ENCODE measurements at regions not wholly inside any gene's neighbourhood (a gene's known extent, or its start where the extent isn't known, plus 50 kb on each side); places are given as distances from the start of the nearest gene placed in this dataset.

DNA sequence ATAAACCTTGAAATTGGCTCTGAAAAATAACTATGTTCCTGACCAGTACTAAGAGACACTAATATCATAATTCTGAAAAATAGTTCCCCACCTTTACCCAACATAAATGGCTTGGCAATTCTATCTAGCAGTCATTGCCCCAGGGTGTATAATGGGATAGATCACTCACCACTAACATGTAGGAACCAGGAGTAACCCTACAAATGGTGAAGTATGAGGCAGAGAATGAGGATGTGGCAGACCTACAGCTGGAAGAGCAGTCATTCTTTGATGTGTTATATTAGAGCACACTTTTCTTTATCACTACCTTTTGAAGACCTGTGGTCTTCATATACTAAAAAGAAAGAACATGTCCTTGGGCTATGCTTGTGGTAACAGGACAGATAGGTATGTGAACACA lies 136.5 kb upstream of the SYNDIG1 start:
- no peak for DNase-seq

DNA sequence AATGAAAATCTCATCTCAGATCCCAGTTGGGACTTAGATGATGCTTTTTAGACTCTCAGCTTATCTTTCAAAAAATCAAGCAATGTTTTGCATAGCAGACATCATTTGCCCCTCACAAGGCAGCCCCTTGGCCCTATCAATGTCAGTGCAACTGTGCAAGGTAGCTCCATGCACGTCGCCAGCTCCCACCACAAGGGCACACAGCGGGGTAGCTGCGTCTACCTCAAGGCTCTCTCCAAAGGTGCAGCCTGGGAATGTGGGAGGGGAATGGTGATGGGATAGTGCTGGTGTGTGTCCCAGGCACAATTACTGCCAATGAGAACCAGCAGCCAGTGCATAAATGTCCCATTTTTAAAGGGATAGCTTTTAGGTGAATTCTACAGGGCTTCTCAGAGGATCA lies 137.5 kb upstream of the SYNDIG1 start:
- DNase-seq: no peak

DNA sequence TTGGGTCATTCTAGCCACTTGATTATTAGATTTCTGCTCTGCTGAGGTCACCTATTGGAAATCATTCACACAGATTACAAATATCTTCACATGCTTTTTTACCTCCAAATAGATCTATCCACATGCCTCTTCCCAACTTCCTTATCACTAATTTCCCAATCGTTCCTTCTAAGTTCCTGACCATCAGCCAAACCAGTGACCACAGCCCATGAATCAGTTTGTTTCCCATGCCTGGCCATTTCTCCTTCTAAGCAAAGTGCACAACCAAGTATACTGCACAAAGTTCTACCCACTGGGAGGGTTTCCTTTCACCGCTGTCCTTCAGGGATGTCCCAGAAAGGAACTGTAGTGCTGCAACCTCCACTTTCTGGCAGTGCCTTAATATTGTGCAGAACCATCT lies 140.5 kb upstream of the SYNDIG1 start:
- no peak for DNase-seq

DNA sequence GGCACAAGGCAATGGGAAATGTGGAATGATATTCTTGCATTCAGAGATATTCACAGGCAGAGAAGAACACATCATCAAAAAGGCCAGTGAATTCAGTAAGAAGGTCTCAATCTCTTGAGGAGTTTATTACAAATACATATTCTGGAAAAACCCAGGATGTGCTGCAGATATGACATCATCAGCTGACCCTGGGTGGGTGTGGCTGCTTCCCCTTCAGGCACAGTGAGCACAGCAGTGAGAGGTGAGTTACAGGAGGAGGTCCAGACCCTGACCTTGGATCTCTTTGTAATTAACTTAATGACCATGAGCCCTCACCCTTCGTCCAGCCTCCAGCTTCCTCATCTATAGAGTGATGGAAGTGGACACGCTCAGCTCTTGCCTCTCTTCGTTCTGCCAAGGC lies 147.5 kb upstream of the SYNDIG1 start:
- DNase-seq: no peak

DNA sequence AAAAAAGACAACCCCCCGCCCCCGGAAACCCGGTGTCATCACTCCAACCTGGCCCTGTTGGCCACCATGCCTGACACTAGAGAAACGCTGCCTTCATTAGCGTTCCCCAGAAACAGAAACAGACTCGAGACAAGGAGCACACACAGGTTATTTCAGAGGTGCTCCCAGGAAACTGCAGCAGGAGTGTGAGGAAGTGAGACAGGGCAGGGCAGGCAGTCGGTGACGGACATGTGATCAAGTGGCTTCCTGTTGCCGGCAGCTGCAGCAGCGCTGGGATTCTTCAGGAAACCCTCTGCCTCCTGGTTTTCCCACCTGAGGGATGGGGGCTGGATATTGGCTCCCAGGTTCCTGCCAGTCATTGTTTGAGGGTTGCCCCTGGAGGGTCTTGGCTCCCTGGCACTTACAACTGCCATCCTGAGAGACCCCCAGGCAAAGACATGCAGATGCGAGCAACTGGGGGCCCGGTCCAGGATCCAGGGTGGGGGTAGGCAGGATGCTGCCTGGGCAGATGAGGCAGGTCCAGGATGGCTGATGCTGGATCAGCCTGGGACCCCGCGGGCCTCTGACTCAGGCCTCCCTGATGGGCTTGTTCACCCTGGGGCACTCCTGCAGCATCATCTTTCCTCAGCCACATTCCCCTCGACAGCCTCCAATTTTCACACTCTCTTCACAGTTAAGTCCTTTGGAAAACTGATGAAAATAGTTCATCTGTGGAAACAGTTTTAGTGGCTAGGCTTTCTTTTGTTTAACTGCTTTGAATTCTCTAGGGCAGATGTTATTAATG lies 150.7 kb upstream of the SYNDIG1 start:
- no peak for DNase-seq

DNA sequence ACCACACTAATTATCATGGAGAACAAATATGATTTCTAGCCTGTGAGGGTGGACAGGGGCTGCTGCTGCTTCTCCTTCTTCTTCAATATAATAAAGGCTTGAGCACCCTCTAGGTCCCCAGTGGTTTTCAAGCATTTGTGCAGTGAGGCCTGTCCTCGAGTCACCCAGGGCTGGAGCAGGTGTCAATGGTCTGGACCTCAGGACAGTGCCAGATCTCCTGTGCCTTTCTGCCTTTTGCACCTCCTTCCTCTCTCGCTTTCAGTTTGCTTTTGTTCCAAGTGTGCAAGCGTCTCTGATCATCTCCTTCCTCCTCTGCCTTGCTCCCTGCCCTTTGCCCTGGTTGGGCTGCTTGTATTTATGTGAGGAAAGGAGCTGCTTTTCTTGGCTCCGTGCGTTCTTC lies 152.2 kb upstream of the SYNDIG1 start:
- DNase-seq: no peak

DNA sequence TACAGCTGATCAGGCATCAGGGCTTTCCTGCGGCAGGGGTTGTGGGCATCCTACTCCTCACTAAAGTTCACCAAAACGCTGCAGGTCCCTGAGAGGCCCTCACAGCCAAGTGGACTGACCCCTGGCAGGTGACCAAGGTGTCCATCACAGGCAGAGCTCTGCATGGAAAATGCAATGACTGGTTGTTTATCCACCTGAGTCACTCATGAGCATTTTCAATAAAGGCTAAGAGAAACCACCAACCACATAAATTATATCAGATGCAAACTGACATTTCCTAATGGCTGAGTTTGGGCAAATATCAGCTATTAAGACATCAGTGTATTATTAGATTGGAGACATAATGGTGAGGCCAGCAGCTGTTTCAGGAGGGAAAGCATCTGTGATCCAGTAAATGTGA lies 152.7 kb upstream of the SYNDIG1 start:
- no peak for DNase-seq

DNA sequence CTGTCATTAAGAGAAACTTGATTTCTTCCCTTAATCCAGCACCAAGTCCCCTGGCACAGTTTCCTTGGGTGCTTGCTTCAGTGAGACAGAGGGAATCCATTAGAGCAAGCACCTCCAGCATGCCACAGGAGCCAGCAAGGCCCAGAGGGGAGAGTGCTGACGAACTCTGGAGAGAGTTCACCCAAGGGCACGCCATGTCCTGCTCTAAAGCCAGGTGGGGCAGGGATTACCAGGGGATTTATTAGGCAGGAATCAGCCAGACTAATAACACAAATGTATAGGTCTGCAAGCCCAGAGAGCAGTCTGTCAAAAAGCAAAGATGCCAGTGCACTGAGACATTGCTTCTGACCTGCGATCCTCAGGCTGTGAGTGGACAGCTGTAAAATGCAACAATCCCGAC lies 155.4 kb upstream of the SYNDIG1 start:
- DNase-seq: no peak

DNA sequence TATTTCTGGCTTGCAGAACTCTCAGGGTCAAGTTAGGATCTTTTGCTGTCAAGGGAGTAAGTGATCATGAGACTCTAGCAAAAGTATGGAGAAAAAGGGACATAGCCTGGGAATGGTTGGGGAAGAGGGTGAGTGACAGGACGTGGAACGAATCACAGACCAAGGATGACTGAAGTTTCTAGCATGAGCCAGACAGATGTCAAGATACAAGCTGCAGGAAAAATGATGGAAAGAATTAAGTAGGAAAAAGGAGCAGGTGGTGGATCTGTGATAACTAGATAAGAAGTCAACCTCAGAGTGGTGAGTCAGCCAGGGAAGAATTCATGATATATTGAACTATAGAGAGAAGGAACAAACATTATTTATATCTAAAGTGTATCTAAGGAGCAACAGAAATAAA lies 159.8 kb upstream of the SYNDIG1 start:
- peak; percentile 83 for DNase-seq

DNA sequence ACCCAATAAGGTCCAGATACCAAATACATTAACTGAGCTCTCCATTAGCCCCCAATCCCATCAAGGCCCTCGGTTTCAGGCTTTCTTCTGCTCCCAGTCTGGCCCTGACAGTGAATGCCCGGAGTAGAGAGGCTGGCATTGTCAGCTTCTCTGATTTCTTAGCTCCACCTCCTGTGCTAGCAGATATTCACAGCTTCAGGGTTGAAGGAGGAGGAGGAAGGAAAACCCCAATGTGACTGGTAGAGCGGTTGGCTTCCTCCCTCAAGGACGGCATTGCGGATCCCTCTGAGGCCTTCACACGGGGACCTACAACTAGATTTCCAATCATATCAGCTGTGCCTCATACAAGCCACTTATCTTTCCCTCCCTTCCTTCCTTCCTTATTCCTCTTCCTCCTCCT lies 164.1 kb upstream of the SYNDIG1 start:
- DNase-seq: no peak

DNA sequence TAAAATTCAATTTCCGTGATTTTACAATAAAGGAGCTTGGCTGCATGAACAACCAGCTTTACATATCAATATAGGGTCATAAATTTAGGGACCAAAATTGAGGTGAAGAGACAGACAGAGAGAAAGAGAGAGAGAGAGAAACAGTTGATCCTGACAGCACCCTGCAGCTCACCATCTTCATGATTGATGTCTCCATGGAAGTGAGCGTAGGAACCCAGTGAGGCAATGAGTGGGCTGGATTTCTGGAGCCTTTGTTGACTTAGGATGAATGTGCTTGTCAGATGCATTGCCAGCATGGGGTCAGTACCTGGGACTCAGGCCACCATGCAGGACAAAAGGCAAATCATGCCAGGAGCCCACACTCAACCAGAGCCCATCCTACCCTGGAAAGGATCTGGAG lies 165.1 kb upstream of the SYNDIG1 start:
- DNase-seq: no peak

DNA sequence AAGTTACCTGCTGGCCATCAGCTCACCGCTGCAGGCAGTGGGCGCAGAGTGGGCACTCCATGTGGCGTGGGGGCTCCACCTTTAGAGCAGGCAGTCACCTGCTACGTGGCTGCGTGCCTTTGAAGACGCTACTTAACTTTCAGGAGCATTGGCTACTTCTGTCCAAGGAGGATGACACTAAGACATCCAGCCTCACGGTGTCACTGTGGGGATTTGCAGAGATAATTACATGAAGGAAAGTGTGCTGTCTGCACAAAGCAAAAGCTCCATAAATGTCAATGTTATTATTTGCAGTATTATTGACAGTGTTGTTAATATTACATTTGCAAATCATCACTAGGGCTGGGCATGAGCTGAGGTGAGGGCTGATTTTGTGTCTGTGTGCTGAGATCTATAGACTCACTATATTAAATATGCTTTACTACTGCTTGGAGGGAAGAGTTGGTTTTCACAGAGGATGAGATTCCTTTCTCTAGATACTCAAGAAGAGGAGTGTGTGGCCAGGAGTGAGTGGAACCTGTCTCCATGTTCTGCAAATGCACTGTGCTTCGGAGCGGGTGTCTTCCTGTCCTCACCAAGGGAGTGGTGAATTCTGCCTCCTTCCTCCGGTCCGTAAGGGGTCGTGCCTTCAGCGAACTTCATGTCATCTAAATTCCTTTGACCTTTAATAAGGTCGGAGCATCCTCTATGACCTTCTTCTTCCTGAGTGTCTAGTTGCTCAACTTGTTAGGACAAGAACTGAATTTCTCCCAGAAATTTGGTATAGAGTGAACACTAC lies 165.8 kb upstream of the SYNDIG1 start:
- DNase-seq: no peak

DNA sequence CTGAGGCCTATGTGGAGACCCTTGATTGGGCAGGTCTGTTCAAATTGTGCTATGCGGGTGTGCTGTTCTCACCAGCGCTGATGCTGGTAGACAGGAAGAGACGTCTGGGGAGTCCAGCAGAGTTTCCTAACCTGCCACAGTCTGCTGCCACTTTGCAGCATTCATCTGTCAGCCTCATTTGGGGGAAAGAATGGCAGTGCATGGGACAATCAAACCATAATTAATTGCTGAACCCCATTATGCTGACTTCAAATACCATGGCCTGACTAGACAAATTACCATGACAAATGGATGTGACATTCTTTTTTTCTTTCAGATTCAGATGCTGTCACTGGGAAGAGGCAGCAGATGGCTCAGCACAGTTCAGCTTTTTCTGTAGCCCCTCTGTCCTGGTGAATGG lies 171.4 kb upstream of the SYNDIG1 start:
- DNase-seq: peak; percentile 23

DNA sequence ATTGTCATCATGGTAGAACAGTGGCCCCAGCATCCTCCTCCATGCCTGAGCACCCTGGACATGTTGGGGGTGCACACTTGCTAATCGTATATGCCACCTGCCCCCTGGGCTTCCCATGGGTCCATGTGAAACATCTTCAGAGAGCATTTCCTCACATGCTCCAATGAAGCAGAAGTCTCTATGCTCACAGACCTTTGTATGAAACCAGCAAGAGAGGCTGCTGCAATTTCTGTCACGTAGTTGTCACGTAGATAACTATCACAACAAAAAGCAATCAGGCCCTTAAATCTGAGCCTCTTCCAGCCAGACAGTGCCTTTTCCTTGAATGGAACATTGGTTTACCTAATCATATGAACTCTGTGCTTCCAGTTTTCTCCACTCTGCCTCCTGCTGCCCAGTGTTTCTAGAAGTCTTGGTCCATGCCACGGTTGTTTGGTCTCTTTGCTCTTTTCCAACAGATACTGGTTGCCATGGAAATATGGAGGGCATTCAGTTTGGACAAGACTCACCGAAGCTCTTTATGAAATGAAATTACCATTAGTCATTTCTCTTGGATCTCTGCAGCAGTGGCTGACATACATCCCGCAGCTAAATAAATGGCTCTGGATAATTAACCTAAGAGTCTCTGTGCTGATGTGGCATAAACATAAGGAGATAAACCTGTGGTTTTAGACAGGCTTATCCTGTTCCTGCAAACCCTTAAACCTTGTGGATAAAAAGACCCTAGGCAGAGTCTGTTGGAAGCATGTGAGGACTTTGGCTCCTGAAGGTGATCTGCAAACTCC lies 172.8 kb upstream of the SYNDIG1 start:
- DNase-seq: no peak

DNA sequence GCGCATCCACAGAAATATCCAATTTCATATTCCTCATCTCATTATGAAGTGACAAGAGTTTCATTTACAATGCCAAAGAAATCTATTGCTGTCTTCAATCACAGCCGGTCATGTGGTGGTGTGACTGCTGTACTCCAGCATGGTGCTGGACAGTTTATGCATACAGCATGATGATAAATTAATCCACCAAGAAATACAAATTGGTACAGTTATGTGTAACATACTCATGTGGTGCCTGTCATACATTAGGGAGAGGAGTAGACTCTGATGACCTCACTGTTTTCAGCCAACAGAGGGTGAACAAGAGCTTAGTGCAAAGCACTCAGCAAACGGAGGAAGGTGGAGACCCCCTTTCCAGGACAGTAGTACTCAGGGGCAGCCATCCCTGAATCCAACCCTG lies 178.4 kb upstream of the SYNDIG1 start:
- no peak for DNase-seq

DNA sequence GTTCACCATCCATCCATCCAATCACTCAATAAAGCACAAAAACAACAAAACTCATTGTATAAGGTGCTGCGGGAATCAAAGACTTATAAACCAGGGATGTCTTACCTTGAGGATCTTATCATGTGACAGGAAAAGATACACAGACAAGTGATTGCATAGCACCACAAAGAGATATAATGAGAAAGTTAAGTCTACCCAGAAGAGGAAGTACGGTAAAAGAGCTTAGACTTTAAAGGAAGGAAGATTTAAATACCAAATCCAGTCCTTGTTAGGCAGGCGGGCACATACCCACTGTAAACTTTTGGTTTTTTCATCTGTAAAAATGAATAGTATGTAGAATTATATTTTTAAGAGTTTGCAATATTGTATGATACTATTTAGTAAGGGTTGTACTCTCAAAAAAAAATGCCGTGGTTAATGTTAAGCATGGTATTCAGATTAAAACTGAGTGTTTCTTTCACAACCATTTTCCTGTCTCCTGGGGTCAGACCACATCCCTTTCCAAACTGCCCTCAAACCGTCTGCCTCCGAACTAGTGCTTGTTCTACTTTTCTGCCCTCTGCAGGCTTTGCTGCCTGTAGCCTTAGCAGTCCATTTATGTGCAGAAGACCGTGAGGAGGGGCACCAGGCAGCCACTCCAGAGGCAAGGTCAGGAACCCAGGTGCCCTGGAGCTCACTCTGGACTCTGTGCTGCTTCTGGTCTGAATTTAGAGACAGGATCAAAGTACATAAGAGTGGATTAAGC lies 179.5 kb upstream of the SYNDIG1 start:
- no peak for DNase-seq

DNA sequence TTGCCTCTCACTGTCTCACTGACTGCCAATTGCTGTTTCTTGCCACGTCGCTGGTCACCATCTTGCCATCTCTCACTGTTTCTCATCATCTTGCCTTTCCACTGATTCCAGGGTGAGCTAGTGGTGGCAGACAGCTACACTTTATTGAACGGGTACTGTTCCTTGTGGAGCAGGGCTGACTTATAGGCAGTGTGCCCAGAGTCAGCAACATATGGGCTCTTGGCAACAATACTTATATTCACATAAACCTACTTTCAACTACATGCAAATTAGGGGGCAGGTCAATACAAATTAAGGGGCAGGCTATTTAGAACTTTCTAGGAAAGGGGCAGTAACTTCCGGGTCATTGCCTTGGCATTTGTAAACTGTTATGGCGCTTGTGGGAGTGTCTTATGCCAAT lies 186.2 kb upstream of the SYNDIG1 start:
- DNase-seq: no peak

DNA sequence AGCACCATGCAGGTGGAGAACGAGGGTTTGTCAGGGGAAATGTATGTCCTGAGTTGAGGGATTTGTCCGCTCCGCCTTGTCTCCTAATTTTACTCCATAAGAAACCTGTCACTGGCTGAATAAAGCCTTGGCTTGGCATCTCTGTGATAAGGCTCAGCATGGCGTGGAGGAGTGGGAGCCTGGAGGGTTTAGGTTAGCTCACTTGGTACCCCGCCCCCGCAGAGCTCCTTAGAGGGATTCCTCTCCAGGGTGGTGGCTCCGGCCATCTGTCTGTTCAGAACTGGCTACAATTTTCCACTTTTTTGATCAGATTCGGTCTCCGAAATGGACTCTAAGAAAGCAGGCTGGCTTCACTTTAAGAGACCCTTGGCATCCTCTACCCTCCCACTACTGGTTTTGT lies 192.2 kb upstream of the SYNDIG1 start:
- DNase-seq: peak; percentile 28

DNA sequence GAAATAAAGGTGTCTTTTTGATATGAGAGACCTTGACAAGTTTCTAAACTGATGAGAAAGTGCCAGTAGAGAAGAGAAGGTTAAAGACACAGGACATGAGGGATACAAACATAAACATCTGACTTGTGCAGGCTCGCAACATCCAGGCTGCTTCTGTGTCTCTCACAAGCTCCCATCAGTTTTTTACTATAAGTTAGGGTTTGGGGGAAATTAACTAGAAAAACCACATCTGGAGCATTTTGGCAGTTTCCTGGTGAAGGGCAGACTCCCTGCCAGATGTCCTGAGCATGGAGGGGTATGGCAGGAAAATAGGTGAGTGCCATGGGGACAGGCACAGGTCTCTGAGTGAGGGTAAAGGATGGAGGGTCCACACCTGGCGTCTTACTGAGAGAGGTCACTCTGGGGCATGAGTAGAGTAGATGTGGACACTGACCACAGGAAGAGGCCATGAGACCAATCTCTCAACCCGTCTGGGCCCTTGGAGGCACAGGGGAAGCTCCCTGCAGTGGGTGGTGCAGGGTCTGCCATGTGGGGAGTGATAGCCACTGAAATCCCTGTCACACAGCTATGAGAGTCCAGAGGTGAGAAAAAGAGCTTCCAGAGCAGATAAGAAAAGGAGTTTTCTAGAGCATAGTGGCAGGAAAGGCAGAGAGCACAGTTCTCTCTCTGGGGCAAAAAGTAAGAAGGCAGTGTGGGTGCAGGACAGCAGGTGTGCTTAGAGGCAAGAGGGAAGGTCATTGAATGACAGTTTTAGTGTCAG lies 193.3 kb upstream of the SYNDIG1 start:
- DNase-seq: peak; percentile 43

DNA sequence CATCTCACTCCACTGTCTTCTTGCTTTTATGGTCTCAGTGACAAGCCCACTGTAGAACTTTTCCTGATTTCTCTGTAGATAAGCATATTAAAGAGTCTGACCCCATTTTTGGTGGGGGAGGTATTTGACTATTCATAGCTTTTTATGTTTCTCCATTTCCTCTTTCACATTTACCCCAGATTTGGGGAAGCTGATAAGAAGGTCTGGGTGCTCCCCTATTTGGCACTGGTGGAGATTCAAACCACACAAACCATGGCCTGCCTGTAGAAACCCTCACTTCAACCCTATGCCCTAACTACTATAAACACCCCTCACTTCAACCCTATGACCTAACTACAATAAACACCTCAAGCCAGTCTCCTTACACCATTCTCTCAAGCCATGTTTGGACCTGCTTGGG lies 196.2 kb upstream of the SYNDIG1 start:
- no peak for DNase-seq

DNA sequence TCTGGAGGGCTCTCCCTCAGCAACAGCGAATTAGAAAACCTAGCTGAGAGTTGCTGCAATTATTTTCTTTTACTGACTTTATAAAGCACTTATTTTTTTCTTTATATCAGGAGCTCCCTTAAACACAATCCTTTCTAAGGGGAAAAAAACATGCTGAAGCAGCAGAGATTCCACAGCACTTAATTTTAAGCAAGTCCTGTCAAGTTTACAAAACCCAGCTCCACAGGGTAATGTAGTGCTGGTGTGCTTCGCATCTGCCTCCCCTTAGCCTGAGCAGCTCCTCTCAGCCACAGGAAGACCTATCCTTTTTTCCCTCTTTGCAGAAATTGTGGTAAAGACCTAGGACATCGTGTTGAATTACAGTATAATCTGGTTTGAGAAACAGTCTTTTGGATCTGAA lies 208.1 kb upstream of the SYNDIG1 start:
- no peak for DNase-seq

DNA sequence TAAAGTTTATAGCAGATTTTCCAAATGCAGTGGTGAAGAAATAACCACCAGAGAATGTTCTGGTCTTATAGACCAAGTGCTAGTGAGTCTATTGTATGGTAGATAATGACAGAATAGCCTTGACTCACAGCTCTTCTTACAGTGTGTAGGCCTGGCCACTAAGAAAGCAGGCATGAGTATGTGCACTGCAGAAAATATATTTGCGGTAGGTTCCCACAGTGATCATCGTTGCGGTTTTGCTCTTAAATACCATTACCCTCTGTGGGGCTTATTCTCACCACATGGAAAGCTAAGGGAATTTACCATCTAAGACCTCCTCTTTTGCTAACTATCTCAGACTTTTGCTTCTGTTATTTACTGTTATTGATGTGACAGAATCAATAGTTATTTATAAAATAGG lies 212.3 kb upstream of the SYNDIG1 start:
- DNase-seq: no peak
